Colonic mucosa (tissue), 4 donors: ENCODE measurements at regions not wholly inside any gene's neighbourhood (a gene's known extent, or its start where the extent isn't known, plus 50 kb on each side); places are given as distances from the start of the nearest gene placed in this dataset.

Source experiments
- DNase-seq: peaks from one replicate; pipeline ENCODE4 v3.0.0-alpha.2; 2020
- H3K27ac ChIP-seq: fragments of 200-600 bp; one replicate; pipeline ENCODE4 v1.8.0; 2021
- H3K27me3 ChIP-seq: fragments of 200-600 bp; one replicate; pipeline ENCODE4 v1.8.0; 2021
- H3K36me3 ChIP-seq: fragments of 200-600 bp; one replicate; pipeline ENCODE4 v1.8.0; 2021
- H3K4me1 ChIP-seq: fragments of 200-600 bp; one replicate; pipeline ENCODE4 v1.8.0; 2021; ENCODE audit warnings: mild to moderate bottlenecking
- H3K4me3 ChIP-seq: fragments of 200-600 bp; one replicate; pipeline ENCODE4 v1.8.0; 2021
- H3K9ac ChIP-seq, 2 donors: one replicate each; pipeline ENCODE4 v1.7.0; 2013; ENCODE audit warnings: control low read depth in 2 of 2, low read depth in 2 of 2, low read length in 2 of 2
- H3K9me3 ChIP-seq: fragments of 200-600 bp; one replicate; pipeline ENCODE4 v1.8.0; 2021
- CTCF ChIP-seq: fragments of 200-600 bp; IDR thresholded peaks from one replicate; pipeline ENCODE4 v1.8.0; 2022; ENCODE audit warnings: antibody characterized with exemption, mild to moderate bottlenecking
- intact Hi-C: fragments of 100-400 bp; cut with DNase I; formaldehyde crosslinking; loops from one replicate; pipeline ENCODE4 v1.14.1; 2022
- donor health status: healthy.
- donor health status: DM: no; HTN: no; CAD: no.
- donor health status: DM: no; HTN: no; CAD: no.

GRCh38 chr14:41549821-41550607 is 56.7 kb upstream of the LRFN5 start:
- intact Hi-C loops: no loop called here
- no peak for TF ChIP-seq CTCF
- H3K9ac ChIP-seq: no peak overlapping the region

GRCh38 chr14:41549282-41549681 is 57.4 kb upstream of the LRFN5 start:
- Histone ChIP-seq H3K36me3 (no peaks in the 10 kb centered on the region), H3K9ac (no peak overlapping the region), H3K4me1 (no peaks in the 10 kb centered on the region), H3K27ac (no peak overlapping the region), H3K9me3 (no peaks in the 10 kb centered on the region), H3K4me3 (no peak overlapping the region), H3K27me3 (no peaks in the 10 kb centered on the region)
- TF ChIP-seq CTCF: no peak
- intact Hi-C loops: no loop called here
- no peak for DNase-seq

More at GRCh38 chr14:41549821-41550607, 56.7 kb upstream of the LRFN5 start:
- no peaks in the 10 kb centered on the region for H3K4me1 ChIP-seq
- H3K9me3 ChIP-seq: no peaks in the 10 kb centered on the region
- no peaks in the 10 kb centered on the region for H3K36me3 ChIP-seq
- no peaks in the 10 kb centered on the region for H3K27me3 ChIP-seq
- no peak overlapping the region for H3K4me3 ChIP-seq
- DNase-seq: no peak
- no peak overlapping the region for H3K27ac ChIP-seq

GRCh38 chr14:41548666-41549065 is 58.0 kb upstream of the LRFN5 start:
- no peaks in the 10 kb centered on the region for H3K9me3 ChIP-seq
- TF ChIP-seq CTCF: no peak
- no peaks in the 10 kb centered on the region for H3K4me1 ChIP-seq
- intact Hi-C loops: no loop called here
- H3K4me3 ChIP-seq: no peak overlapping the region
- no peaks in the 10 kb centered on the region for H3K27me3 ChIP-seq
- no peak overlapping the region for H3K9ac ChIP-seq
- H3K27ac ChIP-seq: no peak overlapping the region
- no peaks in the 10 kb centered on the region for H3K36me3 ChIP-seq
- DNase-seq: no peak

GRCh38 chr14:41541333-41541732 is 65.3 kb upstream of the LRFN5 start:
- no peak overlapping the region for H3K27ac ChIP-seq
- TF ChIP-seq CTCF: no peak
- no peaks in the 10 kb centered on the region for H3K4me1 ChIP-seq
- intact Hi-C loops: no loop called here
- H3K9ac ChIP-seq: no peak overlapping the region
- H3K4me3 ChIP-seq: no peak overlapping the region
- H3K9me3 ChIP-seq: no peaks in the 10 kb centered on the region
- H3K36me3 ChIP-seq: no peaks in the 10 kb centered on the region
- H3K27me3 ChIP-seq: no peaks in the 10 kb centered on the region
- no peak for DNase-seq

DNA sequence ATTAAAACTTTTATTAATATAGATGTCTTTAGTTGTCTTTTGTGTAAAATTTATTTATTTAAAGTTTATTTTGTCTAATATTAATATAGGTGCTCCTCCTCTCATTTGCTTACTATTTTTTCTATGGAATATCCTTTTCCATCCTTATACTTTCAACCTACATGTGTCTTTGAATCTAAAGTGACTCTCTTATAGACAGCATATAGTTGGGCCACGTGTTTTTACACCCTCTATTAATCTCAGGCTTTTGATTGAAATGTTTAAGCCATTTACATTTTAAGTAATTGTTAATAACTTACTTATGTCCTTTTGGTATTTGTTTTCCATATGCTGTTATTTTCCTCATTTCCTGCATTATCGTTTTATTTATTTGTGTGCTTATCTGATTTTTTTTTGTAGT is 74.4 kb upstream of the LRFN5 start:
- H3K27ac ChIP-seq: no peak overlapping the region
- H3K9ac ChIP-seq: no peak overlapping the region
- intact Hi-C loops: no loop called here
- H3K4me1 ChIP-seq: no peaks in the 10 kb centered on the region
- DNase-seq: no peak
- no peaks in the 10 kb centered on the region for H3K27me3 ChIP-seq
- no peaks in the 10 kb centered on the region for H3K36me3 ChIP-seq
- no peak overlapping the region for H3K4me3 ChIP-seq
- TF ChIP-seq CTCF: no peak
- no peaks in the 10 kb centered on the region for H3K9me3 ChIP-seq
